ENCODE measurements at regions not wholly inside any gene's neighbourhood (a gene's known extent, or its start where the extent isn't known, plus 50 kb on each side); places are given as distances from the start of the nearest gene placed in this dataset.
"Not testable (repeated sequence)": the region's sequence is repeated elsewhere in the genome, so short reads cannot be mapped to it uniquely, and the experiment has no call there.

GRCh38 chrX:121457096-121457495, 409.7 kb downstream of the GLUD2 start:
- no peak for DNase-seq

- DNase-seq, result no peak
Observed at GRCh38 chrX:121479406-121479805, 432.0 kb downstream of the GLUD2 start.

- DNase-seq, result no peak
Observed at GRCh38 chrX:121496966-121497365, 449.6 kb downstream of the GLUD2 start.

DNA sequence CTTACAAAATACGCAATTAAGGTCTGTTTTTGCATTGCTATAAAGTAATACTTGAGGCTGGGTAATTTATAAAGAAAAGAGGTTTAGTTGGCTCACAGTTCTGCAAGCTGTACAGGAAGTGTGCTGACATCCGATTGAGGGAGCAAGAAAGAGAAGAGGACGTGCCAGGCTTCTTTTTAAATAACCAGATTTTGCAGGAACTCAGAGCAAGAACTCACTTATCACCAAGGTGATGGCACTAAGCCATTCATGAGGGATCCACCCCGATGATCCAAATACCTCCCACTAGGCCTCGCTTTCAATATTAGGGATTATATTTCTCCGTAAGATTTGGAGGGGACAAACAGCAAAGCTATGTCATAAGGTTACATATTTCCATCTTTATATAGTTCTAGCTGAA, 456.7 kb downstream of the GLUD2 start:
- no peak for DNase-seq

- no peak for DNase-seq
Observed at GRCh38 chrX:121546317-121546716, 498.9 kb downstream of the GLUD2 start.

DNA sequence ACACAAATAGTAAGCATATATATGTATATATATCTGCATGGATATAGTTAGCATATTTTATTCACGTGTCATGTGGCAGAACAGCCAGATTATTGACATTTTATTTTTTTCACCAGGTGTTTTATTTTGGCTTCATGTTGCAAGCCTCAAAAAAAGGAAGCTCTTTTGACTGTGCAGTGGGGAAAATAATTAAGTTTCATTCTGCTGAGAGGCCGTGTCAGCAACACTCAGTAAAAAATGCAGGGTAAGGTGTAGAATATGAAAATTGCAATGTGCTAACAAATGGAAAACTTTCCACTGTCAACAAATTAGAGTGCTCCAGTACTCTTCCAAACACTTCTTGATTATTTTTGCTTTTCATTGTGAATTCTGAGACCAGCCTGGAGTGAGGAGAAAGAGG, 511.5 kb downstream of the GLUD2 start:
- DNase-seq, result no peak

- DNase-seq, result no peak
Observed at GRCh38 chrX:121562616-121563015, 515.2 kb downstream of the GLUD2 start.

DNA sequence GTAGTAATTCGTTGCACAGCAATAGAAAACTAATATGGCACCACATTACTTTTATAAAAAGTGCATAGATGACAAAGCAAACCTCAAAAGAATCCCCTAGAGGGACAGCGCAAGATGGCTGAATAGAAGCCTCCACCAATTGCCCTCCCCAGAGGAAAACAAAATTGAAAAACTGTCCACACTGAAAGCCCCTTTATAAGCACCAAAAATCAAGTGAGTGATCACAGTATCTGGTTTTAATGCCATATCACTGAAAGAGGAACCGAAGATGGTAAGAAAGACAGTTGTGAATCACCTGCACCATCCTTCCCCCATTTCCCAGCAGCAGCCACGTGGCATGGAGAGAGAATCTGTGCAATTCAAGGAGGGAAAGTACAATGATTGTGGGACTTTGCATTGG, 522.2 kb downstream of the GLUD2 start:
- DNase-seq, result no peak

- DNase-seq, result no peak
Observed at GRCh38 chrX:121570072-121570841, 522.8 kb downstream of the GLUD2 start.

- no peak for DNase-seq
Observed at GRCh38 chrX:121571333-121571732, 523.9 kb downstream of the GLUD2 start.

DNA sequence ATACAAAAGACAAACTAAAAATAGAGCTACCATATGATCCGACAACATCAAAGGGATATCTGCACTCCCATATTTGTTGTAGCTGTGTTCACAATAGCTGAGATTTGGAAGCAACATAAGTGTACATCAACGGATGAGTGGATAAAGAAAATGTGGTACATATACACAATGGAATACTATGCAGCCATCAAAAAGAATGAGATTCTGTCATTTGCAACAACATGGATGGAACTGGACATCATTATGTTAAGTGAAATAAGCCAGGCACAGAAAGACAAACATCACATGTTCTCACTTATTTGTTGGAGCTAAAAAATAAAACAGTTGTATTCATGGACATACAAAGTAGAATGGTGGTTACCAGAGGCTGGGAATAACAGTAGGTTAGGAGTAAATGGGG, 527.0 kb downstream of the GLUD2 start:
- DNase-seq, result not testable (repeated sequence)

- no peak for DNase-seq
Observed at GRCh38 chrX:121579016-121579760, 531.8 kb downstream of the GLUD2 start.

DNA sequence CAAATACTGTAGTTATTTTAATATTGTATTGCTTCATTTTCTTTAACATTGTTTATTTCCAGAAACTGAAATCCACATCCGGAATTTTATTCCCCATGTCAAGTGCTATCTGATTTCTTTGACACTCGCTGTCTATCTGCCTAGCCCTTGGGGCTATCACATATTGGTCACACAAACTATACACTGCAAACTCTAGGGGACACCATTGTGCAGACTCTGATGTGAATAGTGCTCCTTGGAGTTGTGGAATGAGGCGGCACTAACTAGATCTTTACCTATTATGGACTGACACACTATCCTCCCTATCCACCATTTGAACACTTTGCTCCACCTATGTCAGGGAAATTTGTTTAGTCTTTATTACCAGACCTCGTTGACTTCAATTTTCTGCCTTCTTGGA, 534.5 kb downstream of the GLUD2 start:
- DNase-seq, result no peak

DNA sequence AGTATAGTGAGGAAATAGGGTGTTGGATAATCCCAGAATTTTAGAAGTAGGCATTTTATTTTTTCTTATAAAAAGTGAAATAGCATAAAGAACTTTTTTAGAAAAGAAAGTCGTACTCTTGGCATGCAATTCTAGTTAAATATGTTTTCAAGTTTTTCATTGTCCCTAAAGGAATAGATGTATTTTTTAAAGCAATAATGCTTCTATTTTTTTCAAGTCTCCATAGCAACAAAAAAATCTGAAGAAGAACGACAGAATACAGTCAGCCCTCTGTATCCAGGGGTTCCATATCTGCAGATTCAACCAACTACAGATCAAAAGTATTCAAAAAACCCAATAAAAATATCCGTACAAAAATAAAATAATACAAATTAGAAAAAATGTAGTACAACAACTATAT, 538.2 kb downstream of the GLUD2 start:
- no peak for DNase-seq

DNA sequence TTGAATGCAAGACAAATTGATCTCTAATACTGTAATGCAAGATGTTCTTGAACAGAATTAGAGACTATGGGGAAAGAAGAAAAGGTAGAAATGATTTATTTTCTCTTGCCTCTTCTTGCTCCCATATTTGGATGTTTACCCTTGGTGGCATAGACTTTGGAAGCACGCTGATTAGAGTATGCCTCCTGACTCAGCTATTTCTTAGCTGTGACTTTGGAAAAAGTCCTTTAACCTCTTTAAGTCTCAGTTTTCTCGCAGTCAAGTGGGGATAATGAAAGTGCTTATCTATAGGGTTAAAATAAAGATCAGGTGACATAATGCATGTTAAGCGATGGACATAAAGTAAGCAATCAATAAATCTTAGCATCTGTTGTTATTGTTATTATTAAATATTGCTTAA, 545.5 kb downstream of the GLUD2 start:
- DNase-seq, result no peak

GRCh38 chrX:121598356-121598755, 550.9 kb downstream of the GLUD2 start:
- no peak for DNase-seq

- peak; percentile 0 for DNase-seq
Observed at GRCh38 chrX:121635141-121635540, 587.7 kb downstream of the GLUD2 start.

DNA sequence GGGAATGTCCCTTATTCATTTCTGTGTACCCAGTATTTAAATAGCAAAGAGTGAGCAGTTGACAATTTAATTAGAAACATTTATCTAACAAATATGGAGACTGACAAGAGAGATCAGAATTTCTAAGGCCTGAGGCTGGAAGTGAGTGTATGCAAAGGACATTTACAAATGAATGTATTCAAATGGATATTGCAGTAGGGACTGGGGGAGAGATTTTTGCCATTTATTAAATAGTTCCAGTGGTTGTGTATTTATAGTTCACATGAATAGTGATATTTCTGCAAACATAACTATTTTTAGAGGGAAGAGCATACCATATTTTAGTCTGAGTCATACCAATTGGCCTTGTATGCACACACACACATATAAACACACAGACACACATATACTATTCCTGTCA, 592.4 kb downstream of the GLUD2 start:
- DNase-seq, result no peak

DNA sequence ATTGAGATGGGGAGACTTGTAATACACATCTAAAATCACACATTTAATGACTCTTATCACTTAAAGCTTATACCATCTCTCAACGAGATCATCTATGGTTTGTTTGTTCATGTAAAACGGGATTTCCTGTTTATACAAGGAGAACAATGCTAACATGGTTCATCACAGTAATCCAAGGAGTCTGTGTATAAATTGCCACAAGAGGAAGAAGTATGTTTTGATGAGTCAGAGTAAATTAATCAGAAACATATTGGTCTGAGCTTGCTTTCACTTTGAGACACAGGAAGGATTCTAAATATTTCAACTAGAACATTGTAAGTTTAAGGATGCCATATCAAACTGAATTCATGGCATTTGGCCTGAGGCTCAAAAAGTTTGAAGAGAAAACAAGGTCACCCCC, 594.1 kb downstream of the GLUD2 start:
- DNase-seq, result no peak

DNA sequence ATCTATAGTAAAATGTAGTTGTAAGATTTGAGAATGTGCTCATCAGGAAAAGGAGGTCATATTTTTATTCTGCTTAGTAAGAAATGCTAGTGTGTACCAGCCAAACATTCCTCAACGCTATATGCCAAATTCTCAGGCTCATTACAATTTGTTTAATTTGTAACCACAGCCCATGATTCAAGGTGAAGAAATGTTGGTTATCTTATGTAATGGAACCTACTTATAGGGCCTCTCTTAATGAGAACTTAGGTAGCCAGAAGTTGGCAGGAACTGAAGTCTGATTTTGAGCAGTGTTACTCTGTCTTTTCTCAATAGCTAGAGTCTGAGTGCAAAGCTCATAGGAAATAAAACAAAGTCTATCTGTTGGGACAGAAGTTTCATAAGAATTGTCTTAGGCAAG, 595.0 kb downstream of the GLUD2 start:
- DNase-seq, result no peak

DNA sequence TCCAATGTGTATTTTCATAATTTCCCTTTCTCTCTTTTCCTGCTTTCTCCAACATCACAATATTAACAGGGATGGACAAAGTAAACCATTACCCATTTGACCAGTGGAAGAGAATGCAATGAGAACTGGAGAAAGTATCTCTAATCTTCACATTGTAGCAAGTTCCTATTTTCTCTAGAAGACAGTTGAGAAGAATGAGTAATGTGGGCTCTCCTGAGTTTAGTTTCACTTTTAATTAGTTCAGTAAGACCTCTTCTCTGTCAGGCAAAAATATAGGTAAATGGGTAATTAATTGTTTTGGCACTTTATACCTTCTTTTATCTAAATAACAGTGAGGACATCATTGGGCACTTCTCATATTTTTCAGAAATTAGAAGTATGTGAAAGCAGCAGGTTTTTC, 602.0 kb downstream of the GLUD2 start:
- DNase-seq, result no peak

- no peak for DNase-seq
Observed at GRCh38 chrX:121655276-121655675, 607.9 kb downstream of the GLUD2 start.

- DNase-seq, result no peak
Observed at GRCh38 chrX:121666171-121666570, 618.8 kb downstream of the GLUD2 start.

DNA sequence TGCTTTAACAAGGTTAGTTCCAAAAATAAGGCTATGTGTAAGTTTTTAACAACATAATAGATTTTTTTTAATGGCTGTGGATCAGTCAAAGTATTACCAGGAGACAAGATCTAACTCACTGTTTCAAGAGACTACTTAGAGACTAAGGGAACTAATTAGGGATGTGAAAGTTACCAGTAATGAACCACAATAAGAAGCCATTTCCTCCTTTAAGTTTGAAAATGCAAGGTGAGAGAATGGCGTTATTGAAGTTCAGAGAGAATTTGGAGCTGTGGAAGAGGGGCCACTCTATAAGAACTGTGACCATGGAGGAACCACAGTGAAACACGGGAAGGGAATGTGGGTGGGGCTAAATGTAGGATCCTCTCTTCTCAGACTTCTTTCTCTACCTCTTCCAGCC, 624.2 kb downstream of the GLUD2 start:
- DNase-seq, result no peak

DNA sequence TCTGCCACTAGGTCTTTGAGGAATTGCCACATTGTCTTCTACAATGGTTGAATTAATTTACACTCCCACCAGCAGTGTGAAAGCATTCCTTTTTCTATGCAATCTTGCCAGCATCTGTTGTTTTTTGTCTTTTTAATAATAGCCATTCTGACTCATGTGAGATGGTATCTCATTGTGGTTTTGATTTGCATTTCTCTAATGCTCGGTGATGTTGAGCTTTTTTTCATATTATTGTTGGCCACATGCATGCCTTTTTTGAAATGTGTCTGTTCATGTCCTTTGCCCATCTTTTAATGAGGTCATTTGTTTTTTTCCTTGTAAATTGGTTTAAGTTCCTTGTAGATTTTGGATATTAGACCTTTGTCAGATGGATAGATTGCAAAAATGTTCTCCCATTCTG, 661.8 kb downstream of the GLUD2 start:
- DNase-seq, result not testable (repeated sequence)
